22Rv1 (cell line): ENCODE measurements at regions not wholly inside any gene's neighbourhood (a gene's known extent, or its start where the extent isn't known, plus 50 kb on each side); places are given as distances from the start of the nearest gene placed in this dataset.
"Not testable (repeated sequence)": the region's sequence is repeated elsewhere in the genome, so short reads cannot be mapped to it uniquely, and the experiment has no call there.

Experiments
- H3K27ac ChIP-seq: fragments of 450-650 bp; 2 replicates; pipeline ENCODE4 v1.5.1; 2017
- CTCF ChIP-seq: fragments of 450-650 bp; IDR thresholded peaks from 2 replicates; pipeline ENCODE4 v1.5.1; 2017; ENCODE audit warnings: mild to moderate bottlenecking
- ZFX ChIP-seq: fragments of 450-650 bp; IDR thresholded peaks from 2 replicates; pipeline ENCODE4 v1.6.1; 2017; ENCODE audit warnings: antibody characterized with exemption, borderline replicate concordance

GRCh38 chr18:55694291-55694690, 106.3 kb upstream of the TCF4 start:
- no peak overlapping the region for H3K27ac ChIP-seq
- TF ChIP-seq CTCF: no peak
- no peak for TF ChIP-seq ZFX

- H3K27ac ChIP-seq: no peak overlapping the region
- TF ChIP-seq ZFX (no peak), CTCF (no peak)
Observed at GRCh38 chr18:55688030-55688429, 100.0 kb upstream of the TCF4 start.

- H3K27ac ChIP-seq: no peak overlapping the region
- TF ChIP-seq CTCF (no peak), ZFX (no peak)
Observed at GRCh38 chr18:55687106-55687505, 99.1 kb upstream of the TCF4 start.

- H3K27ac ChIP-seq: no peak overlapping the region
- TF ChIP-seq ZFX (no peak), CTCF (no peak)
Observed at GRCh38 chr18:55685638-55686037, 97.6 kb upstream of the TCF4 start.

GRCh38 chr18:55672574-55673361, 84.8 kb upstream of the TCF4 start:
- H3K27ac ChIP-seq: no peak overlapping the region
- no peak for TF ChIP-seq ZFX
- no peak for TF ChIP-seq CTCF

GRCh38 chr18:55665506-55665905, 77.5 kb upstream of the TCF4 start:
- TF ChIP-seq ZFX: no peak
- TF ChIP-seq CTCF: no peak

GRCh38 chr18:55664758-55665400, 76.9 kb upstream of the TCF4 start:
- not testable (repeated sequence) for H3K27ac ChIP-seq

More at GRCh38 chr18:55665506-55665905, 77.5 kb upstream of the TCF4 start:
- no peak overlapping the region for H3K27ac ChIP-seq
